Heart right ventricle (tissue), 16 donors: ENCODE measurements at regions not wholly inside any gene's neighbourhood (a gene's known extent, or its start where the extent isn't known, plus 50 kb on each side); places are given as distances from the start of the nearest gene placed in this dataset.

Experiments used
- ATAC-seq, 8 donors: fragments of 200-7000 bp; cut with Tn5 transposase; one replicate each; pipeline ENCODE4 v1.9.1; 2020; ENCODE audit warnings: mild to moderate bottlenecking in 8 of 8, moderate library complexity in 8 of 8, moderate number of reproducible peaks in 1 of 8
- DNase-seq, 2 donors: peaks; one replicate each; pipeline ENCODE4 v3.0.0-alpha.2; 2020
- H3K27ac ChIP-seq, 10 donors: fragments of 200-600 bp; sonication (generic) in 2 of 10; one replicate each; pipeline versions ENCODE4 v1.5.0 to v1.8.0; 2020 to 2022; ENCODE audit warnings: mild to moderate bottlenecking in 3 of 10
- H3K27me3 ChIP-seq, 7 donors: fragments of 200-600 bp; one replicate each; pipeline ENCODE4 v1.8.0; 2021 to 2022; ENCODE audit warnings: mild to moderate bottlenecking in 2 of 7
- H3K36me3 ChIP-seq, 9 donors: fragments of 200-600 bp; sonication (generic) in 1 of 9; one replicate each; pipeline versions ENCODE4 v1.5.0 to v1.8.0; 2020 to 2022; ENCODE audit warnings: mild to moderate bottlenecking in 2 of 9
- H3K4me1 ChIP-seq, 9 donors: fragments of 200-600 bp; sonication (generic) in 1 of 9; one replicate each; pipeline versions ENCODE4 v1.5.0 to v1.8.0; 2020 to 2022; ENCODE audit warnings: mild to moderate bottlenecking in 4 of 9
- H3K4me3 ChIP-seq, 10 donors: fragments of 200-600 bp; sonication (generic) in 2 of 10; one replicate each; pipeline versions ENCODE4 v1.5.0 to v1.8.0; 2020 to 2022; ENCODE audit warnings: mild to moderate bottlenecking in 7 of 10, moderate library complexity in 2 of 10
- H3K9me3 ChIP-seq, 11 donors: fragments of 200-600 bp in 10 of 11; sonication (generic) in 2 of 11; one replicate each; pipeline versions ENCODE4 v1.5.0 to v1.8.0; 2013 to 2022; ENCODE audit warnings: mild to moderate bottlenecking in 2 of 11, control low read depth in 1 of 11, moderate library complexity in 1 of 11
- CTCF ChIP-seq, 9 donors: fragments of 200-600 bp; sonication (generic) in 2 of 9; IDR thresholded peaks; one replicate each; pipeline versions ENCODE4 v1.5.0 to v1.8.0; 2021 to 2022; ENCODE audit warnings: antibody characterized with exemption in 9 of 9, mild to moderate bottlenecking in 5 of 9, moderate library complexity in 1 of 9
- WGBS, 2 donors: extraction: QIAGEN DNeasy Blood & Tissue Kit; methylation state at CpG; one replicate each; pipeline ENCODE4 v1.1.7; 2013; ENCODE audit warnings: inconsistent platforms in 1 of 2; 5-methylcytosine and 5-hydroxymethylcytosine counted together
- intact Hi-C, 10 donors: fragments of 100-400 bp; cut with DNase I; formaldehyde crosslinking; loops; one replicate each; pipeline versions ENCODE4 v1.11.1 to v1.14.2; 2022
- donor health status: Arrhythmogenic right ventricular cardiomyopathy.
- donor health status: ischemic (EF 13 %, LVEDD 7.1; RV severe dilation, severe dysfunction).
- donor health status: healthy with polysubstance abuse.
- donor health status: DM: no; HTN: yes; CAD: no.
- donor health status: DM: no; HTN: no; CAD: no.
- donor health status: ischemic (EF 25% LVEDD 6.9; RV normal size, moderate dysfunction).
- donor health status: ischemic (EF 25% LVEDD 5.7; RV mildly dilated, moderate dysfunction).
- donor health status: healthy.
- donor health status: DM: yes; HTN: yes; CAD: no.
- donor health status: Ischemic cardiomyopathy.
- donor health status: ischemic (EF 35%, LVEDD 5.7; RV mildly dilated, moderate dysfunction).
- donor health status: nonischemic (EF 11% LVEDD 7.7; RV severe dilation, severe dysfunction).
- donor health status: DM: yes; HTN: yes; CAD: no.
- donor health status: PGD.
- donor health status: ischemic (EF 29% LVEDD 5.4; RV normal size, mild dysfunction).
- donor health status: nonischemic (EF 23%, LVEDD 6.1; RV moderate dilation, normal function).

- no peak overlapping the region for H3K27ac ChIP-seq
- no peaks in the 10 kb centered on the region for H3K9me3 ChIP-seq
- H3K27me3 ChIP-seq: no peaks in the 10 kb centered on the region
- H3K4me1 ChIP-seq: peaks cover 0 to 20% (median 5%) of the 10 kb centered on the region in 9 donors
- intact Hi-C loops: no loop called here
- no peaks in the 10 kb centered on the region for H3K36me3 ChIP-seq
- TF ChIP-seq CTCF (IDR thresholded peaks at IDR 0.05): no peak
- 76 to 93% methylated on average over 1 of the region's 1 CpG for WGBS, 2 donors
- H3K4me3 ChIP-seq: no peak overlapping the region
- no peak for ATAC-seq
- no peak for DNase-seq
Measured at GRCh38 chr2:181376999-181377398, 80.2 kb upstream of the ITGA4 start.

- intact Hi-C loops: no loop called here
- DNase-seq: no peak
- no peaks in the 10 kb centered on the region for H3K27me3 ChIP-seq
- ATAC-seq: no peak
- 76 to 87% methylated on average over 5 of the region's 5 CpGs for WGBS, 2 donors
- no peak overlapping the region for H3K4me3 ChIP-seq
- H3K36me3 ChIP-seq: no peaks in the 10 kb centered on the region
- no peaks in the 10 kb centered on the region for H3K9me3 ChIP-seq
- no peak overlapping the region for H3K27ac ChIP-seq
- TF ChIP-seq CTCF (IDR thresholded peaks at IDR 0.05): no peak
- peaks cover 0 to 8% (median 0%) of the 10 kb centered on the region in 9 donors for H3K4me1 ChIP-seq
Measured at GRCh38 chr2:181378491-181378890, 78.7 kb upstream of the ITGA4 start.

- Histone ChIP-seq H3K27me3 (no peaks in the 10 kb centered on the region), H3K27ac (no peak overlapping the region), H3K4me3 (no peak overlapping the region), H3K9me3 (peaks cover 0 to 11% (median 0%) of the 10 kb centered on the region in 11 donors), H3K4me1 (peaks cover 0 to 8% (median 0%) of the 10 kb centered on the region in 9 donors), H3K36me3 (no peaks in the 10 kb centered on the region)
- ATAC-seq (peak in 1 of 8 donors; percentile 41), DNase-seq (no peak)
- whole genome bisulfite sequencing, 2 donors: 60 to 64% methylated on average over 3 of the region's 3 CpGs
- no peak for TF ChIP-seq CTCF (IDR thresholded peaks at IDR 0.05)
- intact Hi-C loops: no loop called here
Measured at GRCh38 chr2:181380581-181380980, 76.6 kb upstream of the ITGA4 start.

- H3K9me3 ChIP-seq: peaks cover 0 to 11% (median 0%) of the 10 kb centered on the region in 11 donors
- 87 to 89% methylated on average over 2 of the region's 2 CpGs for WGBS, 2 donors
- no peaks in the 10 kb centered on the region for H3K36me3 ChIP-seq
- DNase-seq: no peak
- H3K4me1 ChIP-seq: peaks cover 0 to 8% (median 0%) of the 10 kb centered on the region in 9 donors
- no peak for TF ChIP-seq CTCF (IDR thresholded peaks at IDR 0.05)
- no peaks in the 10 kb centered on the region for H3K27me3 ChIP-seq
- no peak overlapping the region for H3K27ac ChIP-seq
- no peak for ATAC-seq
- intact Hi-C loops: no loop called here
- H3K4me3 ChIP-seq: no peak overlapping the region
Measured at GRCh38 chr2:181384923-181385322, 72.3 kb upstream of the ITGA4 start.
